Lower lobe of right lung (tissue), 2 donors: ENCODE measurements at regions not wholly inside any gene's neighbourhood (a gene's known extent, or its start where the extent isn't known, plus 50 kb on each side); places are given as distances from the start of the nearest gene placed in this dataset.
A peak's percentile ranks its signal among the peaks of the same experiment; 100 is the strongest.

Source experiments
- ATAC-seq, 2 donors: fragments of 200-7000 bp; cut with Tn5 transposase; one replicate each; pipeline ENCODE4 v1.9.1; 2020 to 2022; ENCODE audit warnings: mild to moderate bottlenecking in 2 of 2, moderate library complexity in 2 of 2
- DNase-seq: peaks from one replicate; pipeline ENCODE4 v3.0.0-alpha.2; 2020
- H3K27ac ChIP-seq: fragments of 200-600 bp; one replicate; pipeline ENCODE4 v1.8.0; 2022
- H3K27me3 ChIP-seq: fragments of 200-600 bp; one replicate; pipeline ENCODE4 v1.8.0; 2022; ENCODE audit warnings: low read depth
- H3K36me3 ChIP-seq: fragments of 200-600 bp; one replicate; pipeline ENCODE4 v1.8.0; 2022; ENCODE audit warnings: mild to moderate bottlenecking
- H3K4me1 ChIP-seq: fragments of 200-600 bp; one replicate; pipeline ENCODE4 v1.8.0; 2022
- H3K4me3 ChIP-seq: fragments of 200-600 bp; one replicate; pipeline ENCODE4 v1.8.0; 2022; ENCODE audit warnings: mild to moderate bottlenecking
- H3K9me3 ChIP-seq: fragments of 200-600 bp; one replicate; pipeline ENCODE4 v1.8.0; 2022
- CTCF ChIP-seq: fragments of 200-600 bp; IDR thresholded peaks from one replicate; pipeline ENCODE4 v1.8.0; 2022; ENCODE audit warnings: antibody characterized with exemption, mild to moderate bottlenecking
- intact Hi-C: fragments of 100-400 bp; cut with DNase I; formaldehyde crosslinking; loops from one replicate; pipeline ENCODE4 v1.11.0; 2022
- donor health status: DM: no; HTN: yes; CAD: no; lungs with severe emphysema.

- TF ChIP-seq CTCF = no peak
- Histone ChIP-seq H3K4me3 (no peak overlapping the region), H3K27me3 (no peaks in the 10 kb centered on the region), H3K27ac (peak overlapping the region; percentile 60), H3K4me1 (peaks cover 24% of the 10 kb centered on the region), H3K9me3 (no peaks in the 10 kb centered on the region), H3K36me3 (no peaks in the 10 kb centered on the region)
- ATAC-seq (no peak), DNase-seq (no peak)
- intact Hi-C loops = no loop called here
Measured at GRCh38 chr12:19886639-19887064, 447.4 kb downstream of the AEBP2 start.

- intact Hi-C loops = no loop called here
- no peak for ATAC-seq
- H3K36me3 ChIP-seq = no peaks in the 10 kb centered on the region
Measured at GRCh38 chr12:19890024-19890423, 450.7 kb downstream of the AEBP2 start.

GRCh38 chr12:19891936-19892591, 452.8 kb downstream of the AEBP2 start:
- intact Hi-C loops = no loop called here
- Histone ChIP-seq H3K4me1 (peaks cover 2% of the 10 kb centered on the region), H3K4me3 (no peak overlapping the region), H3K27me3 (no peaks in the 10 kb centered on the region), H3K36me3 (no peaks in the 10 kb centered on the region), H3K9me3 (no peaks in the 10 kb centered on the region), H3K27ac (no peak overlapping the region)
- DNase-seq (no peak), ATAC-seq (no peak)
- no peak for TF ChIP-seq CTCF

More at GRCh38 chr12:19890024-19890423, 450.7 kb downstream of the AEBP2 start:
- Histone ChIP-seq H3K27ac (no peak overlapping the region), H3K4me3 (no peak overlapping the region), H3K4me1 (peaks cover 13% of the 10 kb centered on the region), H3K9me3 (no peaks in the 10 kb centered on the region), H3K27me3 (no peaks in the 10 kb centered on the region)
- no peak for DNase-seq
- TF ChIP-seq CTCF = no peak

GRCh38 chr12:19893514-19893913, 454.2 kb downstream of the AEBP2 start:
- DNase-seq (no peak), ATAC-seq (peak in 1 of 2 donors; percentile 52)
- H3K4me3 ChIP-seq = no peak overlapping the region
- H3K27ac ChIP-seq = no peak overlapping the region
- H3K4me1 ChIP-seq = no peaks in the 10 kb centered on the region
- H3K27me3 ChIP-seq = no peaks in the 10 kb centered on the region
- no peaks in the 10 kb centered on the region for H3K36me3 ChIP-seq
- H3K9me3 ChIP-seq = no peaks in the 10 kb centered on the region
- intact Hi-C loops = no loop called here
- peak; percentile 18 for TF ChIP-seq CTCF

GRCh38 chr12:19894050-19894449, 454.8 kb downstream of the AEBP2 start:
- H3K27ac ChIP-seq = no peak overlapping the region
- no peaks in the 10 kb centered on the region for H3K36me3 ChIP-seq
- ATAC-seq = no peak

More at GRCh38 chr12:19894050-19894449, 454.8 kb downstream of the AEBP2 start:
- no peaks in the 10 kb centered on the region for H3K4me1 ChIP-seq
- H3K4me3 ChIP-seq = no peak overlapping the region
- no peak for DNase-seq
- no peaks in the 10 kb centered on the region for H3K9me3 ChIP-seq
- no peak for TF ChIP-seq CTCF
- intact Hi-C loops = no loop called here
- H3K27me3 ChIP-seq = no peaks in the 10 kb centered on the region
